DOHH2 (cell line): ENCODE measurements at regions not wholly inside any gene's neighbourhood (a gene's known extent, or its start where the extent isn't known, plus 50 kb on each side); places are given as distances from the start of the nearest gene placed in this dataset.

Source experiments
- H3F3A ChIP-seq: fragments of 200-600 bp; sonication (generic), shearing (Covaris generic); 2 replicates; pipeline ENCODE4 v1.6.0; 2016; ENCODE audit warnings: antibody characterized with exemption, mild to moderate bottlenecking; ENCODE audit not compliant: control insufficient read depth, insufficient read depth
- H3K27ac ChIP-seq: fragments of 200-600 bp; sonication (generic); 2 replicates; pipeline ENCODE4 v1.5.1; 2014; ENCODE audit warnings: low read depth, mild to moderate bottlenecking, low read length, moderate library complexity
- H3K27me3 ChIP-seq: fragments of 200-600 bp; sonication (generic); 2 replicates; pipeline ENCODE4 v1.6.1; 2014; ENCODE audit warnings: mild to moderate bottlenecking, low read length, mixed read lengths; ENCODE audit not compliant: control insufficient read depth
- H3K36me3 ChIP-seq: fragments of 200-600 bp; sonication (generic); 2 replicates; pipeline ENCODE4 v1.6.1; 2014; ENCODE audit warnings: mild to moderate bottlenecking, low read length, moderate library complexity, mixed read lengths; ENCODE audit not compliant: control insufficient read depth
- H3K4me1 ChIP-seq: fragments of 200-600 bp; sonication (generic); 2 replicates; pipeline ENCODE4 v1.6.1; 2014; ENCODE audit warnings: mild to moderate bottlenecking, low read length, mixed read lengths; ENCODE audit not compliant: control insufficient read depth
- H3K4me2 ChIP-seq: fragments of 200-600 bp; sonication (generic); 2 replicates; pipeline ENCODE4 v1.6.0; 2014; ENCODE audit warnings: mild to moderate bottlenecking, low read length, moderate library complexity
- H3K4me3 ChIP-seq: fragments of 200-600 bp; sonication (generic); 2 replicates; pipeline ENCODE4 v1.5.1; 2014; ENCODE audit warnings: mild to moderate bottlenecking, low read length, mixed read lengths
- H3K79me2 ChIP-seq: fragments of 200-600 bp; sonication (generic); 2 replicates; pipeline ENCODE4 v1.6.1; 2014; ENCODE audit warnings: mild to moderate bottlenecking, low read length, mixed read lengths; ENCODE audit not compliant: control insufficient read depth
- H3K9me2 ChIP-seq: fragments of 200-600 bp; sonication (generic); replicated peaks from 2 replicates; pipeline ENCODE4 v1.6.1; 2014; ENCODE audit warnings: mild to moderate bottlenecking, low read length, mixed read lengths; ENCODE audit not compliant: control insufficient read depth
- H3K9me3 ChIP-seq: fragments of 200-600 bp; sonication (generic); 2 replicates; pipeline ENCODE4 v1.6.1; 2014; ENCODE audit warnings: antibody characterized with exemption, low read length, mixed read lengths; ENCODE audit not compliant: control insufficient read depth, insufficient read depth
- H4K20me1 ChIP-seq: fragments of 200-600 bp; sonication (generic); 2 replicates; pipeline ENCODE4 v1.6.0; 2014; ENCODE audit warnings: low read depth, mild to moderate bottlenecking, antibody characterized with exemption, low read length, moderate library complexity; ENCODE audit not compliant: control insufficient read depth, insufficient read depth
- CTCF ChIP-seq: fragments of 200-600 bp; sonication (generic); IDR thresholded peaks from one replicate; pipeline ENCODE4 v1.5.1; 2014; ENCODE audit warnings: antibody characterized with exemption, mild to moderate bottlenecking, low read depth, low read length; ENCODE audit not compliant: poor library complexity, severe bottlenecking
- EZH2phosphoT487 ChIP-seq: fragments of 200-600 bp; sonication (generic); IDR thresholded peaks from 2 replicates; pipeline ENCODE4 v1.6.1; 2017; ENCODE audit warnings: borderline replicate concordance, mild to moderate bottlenecking, antibody characterized with exemption, low read length, moderate library complexity, mixed read lengths

- Histone ChIP-seq H3K27ac (no peak overlapping the region), H3K79me2 (no peaks in the 10 kb centered on the region), H3K4me2 (no peak overlapping the region), H3K4me3 (no peak overlapping the region), H3K36me3 (no peaks in the 10 kb centered on the region), H3K4me1 (no peaks in the 10 kb centered on the region), H3K9me3 (no peaks in the 10 kb centered on the region), H3K9me2 (no peaks in the 10 kb centered on the region), H3F3A (no peaks in the 10 kb centered on the region), H4K20me1 (no peaks in the 10 kb centered on the region), H3K27me3 (no peaks in the 10 kb centered on the region)
- TF ChIP-seq EZH2phosphoT487 = no peak
Observed at GRCh38 chr3:118485693-118486092, 549.0 kb downstream of the IGSF11 start.

GRCh38 chr3:118487734-118488133, 546.9 kb downstream of the IGSF11 start:
- Histone ChIP-seq H3K9me3 (no peaks in the 10 kb centered on the region), H4K20me1 (no peaks in the 10 kb centered on the region), H3K9me2 (no peaks in the 10 kb centered on the region), H3K4me1 (no peaks in the 10 kb centered on the region), H3K4me2 (no peak overlapping the region), H3K79me2 (no peaks in the 10 kb centered on the region), H3F3A (no peaks in the 10 kb centered on the region), H3K27ac (no peak overlapping the region), H3K36me3 (no peaks in the 10 kb centered on the region), H3K27me3 (no peaks in the 10 kb centered on the region), H3K4me3 (no peak overlapping the region)
- TF ChIP-seq CTCF (no peak), EZH2phosphoT487 (no peak)

GRCh38 chr3:118488732-118489131, 545.9 kb downstream of the IGSF11 start:
- no peak overlapping the region for H3K4me3 ChIP-seq
- H3K4me2 ChIP-seq = no peak overlapping the region
- H3K36me3 ChIP-seq = no peaks in the 10 kb centered on the region
- no peaks in the 10 kb centered on the region for H3K9me2 ChIP-seq
- no peak overlapping the region for H3K27ac ChIP-seq
- no peak for TF ChIP-seq CTCF
- no peak for TF ChIP-seq EZH2phosphoT487
- H3F3A ChIP-seq = no peaks in the 10 kb centered on the region
- no peaks in the 10 kb centered on the region for H3K4me1 ChIP-seq
- no peaks in the 10 kb centered on the region for H4K20me1 ChIP-seq
- H3K79me2 ChIP-seq = no peaks in the 10 kb centered on the region
- H3K27me3 ChIP-seq = no peaks in the 10 kb centered on the region
- H3K9me3 ChIP-seq = no peaks in the 10 kb centered on the region

- H4K20me1 ChIP-seq = no peaks in the 10 kb centered on the region
- H3K27ac ChIP-seq = no peak overlapping the region
- H3F3A ChIP-seq = no peaks in the 10 kb centered on the region
- no peak overlapping the region for H3K4me3 ChIP-seq
- H3K9me3 ChIP-seq = no peaks in the 10 kb centered on the region
- H3K36me3 ChIP-seq = no peaks in the 10 kb centered on the region
- no peaks in the 10 kb centered on the region for H3K79me2 ChIP-seq
- H3K27me3 ChIP-seq = no peaks in the 10 kb centered on the region
- H3K4me2 ChIP-seq = no peak overlapping the region
- H3K9me2 ChIP-seq = no peaks in the 10 kb centered on the region
- no peak for TF ChIP-seq EZH2phosphoT487
- no peak for TF ChIP-seq CTCF
- H3K4me1 ChIP-seq = no peaks in the 10 kb centered on the region
Observed at GRCh38 chr3:118495206-118495605, 539.4 kb downstream of the IGSF11 start.
